ENCODE measurements at regions not wholly inside any gene's neighbourhood (a gene's known extent, or its start where the extent isn't known, plus 50 kb on each side); places are given as distances from the start of the nearest gene placed in this dataset.

GRCh38 chr13:105035092-105035491, 1500.4 kb downstream of the EFNB2 start:
- no peak for DNase-seq (ENCODE audit: low read depth, low spot score)
- H3K4me1 ChIP-seq (ENCODE audit: control insufficient read depth in 1 of 2, insufficient read depth in 2 of 2, low read length in 2 of 2): no peaks in the 10 kb centered on the region
- no peaks in the 10 kb centered on the region for H3K36me3 ChIP-seq (ENCODE audit: control insufficient read depth in 1 of 2, insufficient read depth in 2 of 2, low read length in 2 of 2)
- H3K4me2 ChIP-seq (ENCODE audit: low read length): no peak overlapping the region
- no peak for TF ChIP-seq SIN3A (IDR thresholded peaks at IDR 0.05; ENCODE audit: low read depth)
- TF ChIP-seq REST (IDR thresholded peaks at IDR 0.05; ENCODE audit: low read depth): no peak
- no peak for TF ChIP-seq CTCF (IDR thresholded peaks at IDR 0.05 in 2 of 3, conservative IDR thresholded peaks at IDR 0.05 in 1 of 3; ENCODE audit: borderline replicate concordance in 1 of 3, insufficient read depth in 1 of 3, low read depth in 2 of 3, low read length in 2 of 3)
- no peak for TF ChIP-seq ZNF274 (IDR thresholded peaks at IDR 0.05; ENCODE audit: low read depth, low read length)
- TF ChIP-seq EZH2phosphoT487 (IDR thresholded peaks at IDR 0.05; ENCODE audit: borderline replicate concordance): no peak
- no peak for TF ChIP-seq POLR2AphosphoS5 (IDR thresholded peaks at IDR 0.05; ENCODE audit: low read depth, low read length)
- TF ChIP-seq JUND (IDR thresholded peaks at IDR 0.05): no peak
- TF ChIP-seq FOSL1 (IDR thresholded peaks at IDR 0.05; ENCODE audit: low read depth): no peak
- TF ChIP-seq YY1 (IDR thresholded peaks at IDR 0.05; ENCODE audit: extremely low read depth, insufficient replicate concordance, low read depth, low read length): no peak
- TF ChIP-seq SRF (IDR thresholded peaks at IDR 0.05; ENCODE audit: low read depth): no peak
- TF ChIP-seq EGR1 (IDR thresholded peaks at IDR 0.05; ENCODE audit: low read depth): no peak
- no peak for TF ChIP-seq ZBTB33 (IDR thresholded peaks at IDR 0.05; ENCODE audit: extremely low read depth, insufficient replicate concordance, low read length)
- TF ChIP-seq ATF3 (IDR thresholded peaks at IDR 0.05): no peak
- no peak for TF ChIP-seq RAD21 (IDR thresholded peaks at IDR 0.05; ENCODE audit: low read depth)
- no peak for TF ChIP-seq SP1 (IDR thresholded peaks at IDR 0.05; ENCODE audit: low read depth)
- no peak for TF ChIP-seq TCF7L2 (IDR thresholded peaks at IDR 0.05; ENCODE audit: borderline replicate concordance, extremely low read depth, insufficient read depth, insufficient read length)
- CTCF ChIA-PET: no interaction called here
- H3K27me3 ChIP-seq (ENCODE audit: insufficient read depth, low read length): no peaks in the 10 kb centered on the region
- H3K4me3 ChIP-seq (replicated peaks in 1 of 2; ENCODE audit: low read depth in 1 of 2, low read length in 2 of 2): no peak overlapping the region
- no peak overlapping the region for H3K27ac ChIP-seq (ENCODE audit: low read depth, low read length)
- POLR2A ChIA-PET: no interaction called here
- H3K9me2 ChIP-seq (ENCODE audit: insufficient read depth): no peaks in the 10 kb centered on the region
- no TSS peak for BruUV-seq (replicated peaks)
- H3K9ac ChIP-seq (ENCODE audit: low read length): no peak overlapping the region
- no peaks in the 10 kb centered on the region for H4K20me1 ChIP-seq (ENCODE audit: insufficient read depth)
- no peak for ATAC-seq
- H2AFZ ChIP-seq (ENCODE audit: low read depth, low read length, poor library complexity, severe bottlenecking): no peak overlapping the region
- H3K9me3 ChIP-seq (ENCODE audit: control insufficient read depth in 1 of 2, insufficient read depth in 1 of 2, low read depth in 1 of 2, low read length in 2 of 2): no peaks in the 10 kb centered on the region
- RAD21 ChIA-PET (ENCODE audit: low non-redundant PET in 1 of 2, low total read pairs in 2 of 2, uncharacterized antibody in 2 of 2, unreplicated experiment in 2 of 2): no interaction called here
- no peaks in the 10 kb centered on the region for H3K79me2 ChIP-seq (ENCODE audit: insufficient read depth, low read length)
- intact Hi-C loops (cut with micrococcal nuclease): no loop called here

Measured in HCT116 (cell line).